Esophagus squamous epithelium (tissue), 5 donors: ENCODE measurements at regions not wholly inside any gene's neighbourhood (a gene's known extent, or its start where the extent isn't known, plus 50 kb on each side); places are given as distances from the start of the nearest gene placed in this dataset.
A peak's percentile ranks its signal among the peaks of the same experiment; 100 is the strongest.

Source experiments
- DNase-seq: peaks from one replicate; lab custom pipeline; 2025; lab: John Stamatoyannopoulos, UW
- H3K27ac ChIP-seq, 4 donors: fragments of 200-600 bp; sonication (generic); one replicate each; pipeline ENCODE4 v1.5.1; 2016 to 2019; ENCODE audit warnings: mild to moderate bottlenecking in 1 of 4
- H3K27me3 ChIP-seq, 4 donors: fragments of 200-600 bp; sonication (generic); 1 replicate in 3 of 4; 2 replicates in 1 of 4; pipeline versions ENCODE4 v1.5.1 to v1.6.0; 2017 to 2021; ENCODE audit warnings: antibody characterized with exemption in 1 of 4
- H3K36me3 ChIP-seq, 3 donors: fragments of 200-600 bp; sonication (generic); one replicate each; pipeline ENCODE4 v1.5.1; 2016 to 2019
- H3K4me1 ChIP-seq, 3 donors: fragments of 200-600 bp; sonication (generic); one replicate each; pipeline ENCODE4 v1.5.1; 2017 to 2019
- H3K4me3 ChIP-seq, 4 donors: fragments of 200-600 bp; sonication (generic); 1 replicate in 3 of 4; 2 replicates in 1 of 4; pipeline ENCODE4 v1.5.1; 2016 to 2019; ENCODE audit warnings: mild to moderate bottlenecking in 2 of 4, moderate library complexity in 1 of 4
- H3K9me3 ChIP-seq, 3 donors: fragments of 200-600 bp; sonication (generic); one replicate each; pipeline ENCODE4 v1.5.1; 2016 to 2019
- CTCF ChIP-seq, 6 experiments: fragments of 450-650 bp in 4 of 6; fragments of 200-600 bp in 2 of 6; sonication (generic) in 2 of 6; IDR thresholded peaks; one replicate each; pipeline ENCODE4 v1.5.1; 2016 to 2019; ENCODE audit warnings: antibody characterized with exemption in 6 of 6, mild to moderate bottlenecking in 4 of 6, moderate library complexity in 4 of 6
- POLR2A ChIP-seq, 4 donors: fragments of 450-650 bp; IDR thresholded peaks; one replicate each; pipeline ENCODE4 v1.6.1; 2017; ENCODE audit warnings: antibody characterized with exemption in 4 of 4, mild to moderate bottlenecking in 4 of 4, moderate library complexity in 3 of 4
- WGBS, 2 donors: methylation state at CpG; one replicate each; pipeline ENCODE4 v1.1.5; 2018; 5-methylcytosine and 5-hydroxymethylcytosine counted together
- intact Hi-C: fragments of 100-400 bp; cut with DNase I; formaldehyde crosslinking; loops from one replicate; pipeline ENCODE4 v1.15.0; 2022
- donor health status: DM: yes; HTN: yes; CAD: no.

GRCh38 chr7:26919906-26920493 lies 55.6 kb upstream of the SKAP2 start:
- Histone ChIP-seq H3K4me1 (peaks cover 0 to 32% (median 0%) of the 10 kb centered on the region in 3 donors), H3K27me3 (no peaks in the 10 kb centered on the region), H3K4me3 (no peak overlapping the region), H3K27ac (peak overlapping the region in 2 of 4 donors; percentile 6 to 24), H3K36me3 (no peaks in the 10 kb centered on the region), H3K9me3 (no peaks in the 10 kb centered on the region)
- intact Hi-C loops, result no loop called here
- WGBS, 2 donors, result 25 to 42% methylated on average over 2 of the region's 2 CpGs
- no peak for DNase-seq
- TF ChIP-seq POLR2A (IDR thresholded peaks at IDR 0.05) (no peak), CTCF (IDR thresholded peaks at IDR 0.05) (no peak)

GRCh38 chr7:26918241-26918640 lies 53.9 kb upstream of the SKAP2 start:
- H3K27me3 ChIP-seq, result no peaks in the 10 kb centered on the region
- intact Hi-C loops, result no loop called here

GRCh38 chr7:26916779-26917320 lies 52.5 kb upstream of the SKAP2 start:
- no peak for TF ChIP-seq POLR2A (IDR thresholded peaks at IDR 0.05)
- no peak for TF ChIP-seq CTCF (IDR thresholded peaks at IDR 0.05)
- Histone ChIP-seq H3K36me3 (no peaks in the 10 kb centered on the region), H3K4me1 (peaks cover 0 to 32% (median 0%) of the 10 kb centered on the region in 3 donors), H3K4me3 (no peak overlapping the region), H3K27ac (no peak overlapping the region), H3K9me3 (no peaks in the 10 kb centered on the region), H3K27me3 (no peaks in the 10 kb centered on the region)
- WGBS, 2 donors, result 68 to 75% methylated on average over 3 of the region's 3 CpGs
- intact Hi-C loops, result no loop called here
- DNase-seq, result no peak

More at GRCh38 chr7:26918241-26918640, 53.9 kb upstream of the SKAP2 start:
- Histone ChIP-seq H3K36me3 (no peaks in the 10 kb centered on the region), H3K4me1 (peaks cover 0 to 32% (median 0%) of the 10 kb centered on the region in 3 donors), H3K9me3 (no peaks in the 10 kb centered on the region), H3K4me3 (no peak overlapping the region), H3K27ac (no peak overlapping the region)
- TF ChIP-seq POLR2A (IDR thresholded peaks at IDR 0.05) (no peak), CTCF (IDR thresholded peaks at IDR 0.05) (no peak)
- DNase-seq, result no peak

- TF ChIP-seq POLR2A (IDR thresholded peaks at IDR 0.05) (no peak), CTCF (IDR thresholded peaks at IDR 0.05) (no peak)
- intact Hi-C loops, result no loop called here
- no peaks in the 10 kb centered on the region for H3K9me3 ChIP-seq
- DNase-seq, result no peak
- peaks cover 0 to 28% (median 0%) of the 10 kb centered on the region in 3 donors for H3K4me1 ChIP-seq
- no peaks in the 10 kb centered on the region for H3K27me3 ChIP-seq
- H3K27ac ChIP-seq, result no peak overlapping the region
- H3K36me3 ChIP-seq, result no peaks in the 10 kb centered on the region
- no peak overlapping the region for H3K4me3 ChIP-seq
Observed at GRCh38 chr7:26916336-26916735, 51.9 kb upstream of the SKAP2 start.
